ENCODE measurements at regions not wholly inside any gene's neighbourhood (a gene's known extent, or its start where the extent isn't known, plus 50 kb on each side); places are given as distances from the start of the nearest gene placed in this dataset.

- TF ChIP-seq ZNF850 (CRISPR knock-in tag; conservative IDR thresholded peaks at IDR 0.05) (no peak), PRPF4 (IDR thresholded peaks at IDR 0.05; ENCODE audit: low read depth, low read length, poor library complexity, severe bottlenecking) (no peak), ZNF234 (CRISPR knock-in tag; conservative IDR thresholded peaks at IDR 0.05) (no peak), ZNF660 (CRISPR knock-in tag; IDR thresholded peaks at IDR 0.05; ENCODE audit: borderline replicate concordance, low read depth) (no peak), NFIB (CRISPR knock-in tag; IDR thresholded peaks at IDR 0.05; ENCODE audit: borderline replicate concordance) (no peak), ZNF572 (CRISPR knock-in tag; IDR thresholded peaks at IDR 0.05) (no peak), ZNF543 (CRISPR knock-in tag; IDR thresholded peaks at IDR 0.05) (no peak), CCAR2 (optimal IDR thresholded peaks at IDR 0.05; ENCODE audit: low read depth, low read length) (no peak), GRHL1 (CRISPR knock-in tag; conservative IDR thresholded peaks at IDR 0.05) (no peak), SUZ12 (IDR thresholded peaks at IDR 0.05; ENCODE audit: low read depth, low read length) (no peak), CREB3 (CRISPR knock-in tag; IDR thresholded peaks at IDR 0.05) (no peak), BATF2 (CRISPR knock-in tag; IDR thresholded peaks at IDR 0.05) (no peak), YY1 (IDR thresholded peaks at IDR 0.05; ENCODE audit: insufficient read depth, insufficient replicate concordance, low read depth, low read length) (no peak), ZBTB10 (CRISPR knock-in tag; IDR thresholded peaks at IDR 0.05; ENCODE audit: borderline replicate concordance) (peak; percentile 62; the same call in 1 of the 2 replicates), AKAP8 (CRISPR knock-in tag; IDR thresholded peaks at IDR 0.05) (no peak), MAF1 (CRISPR knock-in tag; IDR thresholded peaks at IDR 0.05; ENCODE audit: borderline replicate concordance) (no peak), ZBTB7B (CRISPR knock-in tag; IDR thresholded peaks at IDR 0.05) (0 out of 2 replicates have a peak, but pooled peaks have one; percentile 60), ZNF703 (CRISPR knock-in tag; IDR thresholded peaks at IDR 0.05; ENCODE audit: borderline replicate concordance) (0 out of 2 replicates have a peak, but pooled peaks have one; percentile 25), AGO1 (IDR thresholded peaks at IDR 0.05; ENCODE audit: low read depth, low read length, poor library complexity, severe bottlenecking) (peak; percentile 11), ZFP82 (CRISPR knock-in tag; IDR thresholded peaks at IDR 0.05; ENCODE audit: borderline replicate concordance) (0 out of 2 replicates have a peak, but pooled peaks have one; percentile 4), CHD4 (IDR thresholded peaks at IDR 0.05; ENCODE audit: borderline replicate concordance, low read length) (no peak; the same call in 1 of the 2 replicates), ZNF232 (CRISPR knock-in tag; IDR thresholded peaks at IDR 0.05; ENCODE audit: borderline replicate concordance) (no peak), ZNF235 (CRISPR knock-in tag; IDR thresholded peaks at IDR 0.05; ENCODE audit: borderline replicate concordance) (no peak)
Measured at GRCh38 chr16:85421338-85422195, 191.6 kb upstream of the GSE1 start (continued).
